ENCODE measurements at regions not wholly inside any gene's neighbourhood (a gene's known extent, or its start where the extent isn't known, plus 50 kb on each side); places are given as distances from the start of the nearest gene placed in this dataset.

DNA sequence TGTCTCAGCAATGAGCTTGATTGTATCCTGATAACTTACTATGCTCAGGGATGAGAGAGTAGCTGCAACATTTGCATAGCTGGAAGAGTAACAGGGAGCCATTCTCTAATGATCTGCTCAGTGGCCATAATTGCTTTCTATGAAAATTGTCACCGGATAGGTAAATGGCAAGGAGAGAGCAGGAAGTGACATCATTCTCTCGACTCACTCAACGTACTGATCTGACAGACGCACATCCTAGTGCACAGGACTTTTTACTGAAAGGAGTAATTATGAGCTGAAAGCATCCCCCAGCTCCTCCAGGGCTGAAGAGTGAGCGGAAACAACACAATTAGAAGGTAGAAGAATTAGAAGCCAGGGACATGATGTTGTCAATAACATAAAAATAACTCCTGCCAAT, 71.8 kb downstream of the IRX5 start:
- Histone ChIP-seq H3K9me3 (ENCODE audit: control insufficient read depth, insufficient read depth, low read length) (no peaks in the 10 kb centered on the region), H3K4me1 (ENCODE audit: control insufficient read depth, insufficient read depth, low read length) (no peaks in the 10 kb centered on the region), H3K36me3 (ENCODE audit: control insufficient read depth, insufficient read depth, low read length) (no peaks in the 10 kb centered on the region), H3K9ac (ENCODE audit: low read depth, low read length) (no peak overlapping the region), H3K4me3 (ENCODE audit: low read depth, low read length) (no peak overlapping the region), H3K27me3 (ENCODE audit: control insufficient read depth, insufficient read depth, low read length) (peaks cover 3% of the 10 kb centered on the region)

DNA sequence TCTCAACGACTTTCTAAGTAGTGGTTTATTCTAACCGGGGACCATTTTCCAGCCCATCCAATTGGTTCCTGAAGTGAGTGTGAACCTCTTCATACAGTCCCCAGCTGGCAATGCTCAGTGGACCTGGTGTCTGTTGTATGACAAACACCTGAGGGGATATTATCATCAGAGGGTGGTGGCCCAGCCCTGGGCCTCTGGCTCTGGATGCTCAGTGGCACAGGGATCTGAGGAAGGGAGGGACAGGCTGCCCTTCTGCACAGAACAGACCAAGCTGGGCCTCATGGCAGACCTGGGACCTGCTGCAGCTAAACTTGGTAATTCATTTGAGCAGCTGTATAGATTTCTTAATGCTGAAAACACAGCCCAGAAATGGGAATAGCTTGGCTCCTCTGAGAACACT, 72.6 kb downstream of the IRX5 start:
- H3K9me3 ChIP-seq (ENCODE audit: control insufficient read depth, insufficient read depth, low read length), result no peaks in the 10 kb centered on the region
- no peaks in the 10 kb centered on the region for H3K36me3 ChIP-seq (ENCODE audit: control insufficient read depth, insufficient read depth, low read length)
- H3K27me3 ChIP-seq (ENCODE audit: control insufficient read depth, insufficient read depth, low read length), result peaks cover 3% of the 10 kb centered on the region
- no peaks in the 10 kb centered on the region for H3K4me1 ChIP-seq (ENCODE audit: control insufficient read depth, insufficient read depth, low read length)
- H3K4me3 ChIP-seq (ENCODE audit: low read depth, low read length), result no peak overlapping the region
- no peak overlapping the region for H3K9ac ChIP-seq (ENCODE audit: low read depth, low read length)

DNA sequence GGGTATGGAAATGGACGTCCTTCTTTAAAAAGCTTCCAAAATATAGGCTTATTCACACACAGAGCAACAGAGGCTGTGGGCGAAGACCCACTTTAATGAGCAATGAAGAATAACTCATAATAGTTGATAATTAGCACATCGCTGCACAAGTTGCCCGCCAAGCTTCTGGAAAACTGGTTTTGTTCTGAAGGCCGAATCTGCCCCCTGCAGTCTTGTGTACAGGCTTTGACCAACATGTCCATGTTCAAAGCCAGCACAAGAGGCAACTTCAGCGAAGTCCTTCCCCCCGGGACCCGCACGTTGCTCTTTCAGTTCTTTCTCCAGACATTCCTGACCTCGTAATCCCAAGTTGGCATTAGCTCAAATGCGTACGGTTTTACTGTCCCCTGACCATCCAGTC, 73.3 kb downstream of the IRX5 start:
- Histone ChIP-seq H3K27me3 (ENCODE audit: control insufficient read depth, insufficient read depth, low read length) (peaks cover 3% of the 10 kb centered on the region), H3K9ac (ENCODE audit: low read depth, low read length) (no peak overlapping the region)

DNA sequence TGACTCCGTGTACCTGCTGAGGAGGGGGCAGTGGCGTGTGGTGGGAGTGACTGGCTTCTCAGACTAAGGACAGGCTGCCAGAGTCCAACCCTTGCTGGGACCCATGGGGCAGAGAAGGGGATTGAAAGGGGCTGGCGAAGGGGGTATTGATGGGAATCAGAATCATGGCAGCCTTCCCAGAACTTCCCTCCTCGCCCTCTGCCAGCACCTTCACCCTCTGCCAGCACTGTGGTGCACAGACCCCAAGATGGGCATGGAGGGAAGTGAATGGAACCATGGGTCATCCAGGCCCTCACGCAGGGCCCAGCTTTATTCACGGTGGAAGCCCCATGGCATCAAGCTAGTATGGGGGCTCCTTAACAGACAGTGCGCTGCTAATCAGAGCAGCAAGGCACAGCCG, 76.8 kb downstream of the IRX5 start:
- no peaks in the 10 kb centered on the region for H3K27me3 ChIP-seq (ENCODE audit: control insufficient read depth, insufficient read depth, low read length)
- no peaks in the 10 kb centered on the region for H3K36me3 ChIP-seq (ENCODE audit: control insufficient read depth, insufficient read depth, low read length)
- no peaks in the 10 kb centered on the region for H3K9me3 ChIP-seq (ENCODE audit: control insufficient read depth, insufficient read depth, low read length)
- no peaks in the 10 kb centered on the region for H3K4me1 ChIP-seq (ENCODE audit: control insufficient read depth, insufficient read depth, low read length)
- no peak overlapping the region for H3K9ac ChIP-seq (ENCODE audit: low read depth, low read length)
- H3K4me3 ChIP-seq (ENCODE audit: low read depth, low read length), result no peak overlapping the region

More for the DNA sequence above, 73.3 kb downstream of the IRX5 start:
- no peaks in the 10 kb centered on the region for H3K4me1 ChIP-seq (ENCODE audit: control insufficient read depth, insufficient read depth, low read length)
- no peaks in the 10 kb centered on the region for H3K9me3 ChIP-seq (ENCODE audit: control insufficient read depth, insufficient read depth, low read length)
- H3K4me3 ChIP-seq (ENCODE audit: low read depth, low read length), result no peak overlapping the region
- H3K36me3 ChIP-seq (ENCODE audit: control insufficient read depth, insufficient read depth, low read length), result no peaks in the 10 kb centered on the region

DNA sequence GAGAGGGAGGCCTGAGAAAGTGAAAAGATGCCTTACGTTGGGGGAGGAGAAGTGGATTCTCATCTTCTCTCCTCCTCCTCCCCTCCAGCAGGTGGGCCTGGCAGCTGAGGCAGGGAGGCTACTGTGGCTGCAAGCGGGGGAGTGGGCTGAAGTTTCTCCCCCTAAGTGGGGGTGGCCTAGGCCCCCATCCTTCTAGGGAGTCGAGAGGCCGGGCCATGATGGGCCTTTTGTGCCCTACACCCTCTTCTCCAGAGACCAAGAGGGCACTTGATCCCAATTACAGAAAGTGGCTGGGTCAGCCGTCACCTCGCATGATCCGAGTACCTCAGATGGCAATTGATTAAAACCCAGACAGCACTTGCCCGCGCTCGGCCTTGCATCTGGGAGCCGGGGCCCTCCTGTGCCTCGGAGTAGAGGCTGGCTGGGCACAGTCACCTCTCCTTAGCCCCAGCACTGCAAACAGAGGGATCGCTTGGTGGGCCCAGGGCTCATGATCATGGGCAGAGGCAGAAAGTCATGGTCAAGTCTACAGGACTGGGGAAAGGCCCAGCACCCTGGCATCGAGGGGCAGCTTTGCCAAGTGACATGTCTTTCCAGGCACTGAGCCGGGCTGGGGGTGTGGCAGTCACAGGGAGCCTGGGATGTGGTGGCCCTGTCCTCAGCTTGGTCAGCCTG, 78.3 kb downstream of the IRX5 start:
- Histone ChIP-seq H3K27me3 (ENCODE audit: control insufficient read depth, insufficient read depth, low read length) (no peaks in the 10 kb centered on the region), H3K9me3 (ENCODE audit: control insufficient read depth, insufficient read depth, low read length) (no peaks in the 10 kb centered on the region), H3K9ac (ENCODE audit: low read depth, low read length) (no peak overlapping the region), H3K36me3 (ENCODE audit: control insufficient read depth, insufficient read depth, low read length) (no peaks in the 10 kb centered on the region), H3K4me3 (ENCODE audit: low read depth, low read length) (no peak overlapping the region), H3K4me1 (ENCODE audit: control insufficient read depth, insufficient read depth, low read length) (no peaks in the 10 kb centered on the region)

DNA sequence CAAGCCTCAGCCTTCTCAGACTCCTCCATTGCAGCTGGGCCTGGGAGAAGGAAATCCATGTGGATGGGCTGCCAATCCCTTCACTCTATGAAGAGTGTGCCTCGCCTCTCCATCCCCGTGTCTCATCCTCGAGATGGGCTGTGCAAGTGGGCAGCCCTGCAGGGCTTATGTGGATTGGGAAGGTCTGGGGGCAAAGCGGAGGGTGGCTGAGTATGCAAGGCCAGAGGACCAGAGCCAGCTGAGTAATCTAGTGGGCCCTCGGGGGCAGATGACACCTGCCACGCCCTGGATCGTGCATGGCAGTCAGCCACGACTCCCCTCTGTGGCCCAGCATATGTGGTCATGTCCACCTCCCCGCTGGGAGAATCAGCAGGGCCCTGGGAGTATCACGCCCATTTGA, 78.9 kb downstream of the IRX5 start:
- no peaks in the 10 kb centered on the region for H3K27me3 ChIP-seq (ENCODE audit: control insufficient read depth, insufficient read depth, low read length)
- no peaks in the 10 kb centered on the region for H3K9me3 ChIP-seq (ENCODE audit: control insufficient read depth, insufficient read depth, low read length)
- no peak overlapping the region for H3K4me3 ChIP-seq (ENCODE audit: low read depth, low read length)
- H3K9ac ChIP-seq (ENCODE audit: low read depth, low read length), result no peak overlapping the region
- no peaks in the 10 kb centered on the region for H3K4me1 ChIP-seq (ENCODE audit: control insufficient read depth, insufficient read depth, low read length)
- H3K36me3 ChIP-seq (ENCODE audit: control insufficient read depth, insufficient read depth, low read length), result no peaks in the 10 kb centered on the region

DNA sequence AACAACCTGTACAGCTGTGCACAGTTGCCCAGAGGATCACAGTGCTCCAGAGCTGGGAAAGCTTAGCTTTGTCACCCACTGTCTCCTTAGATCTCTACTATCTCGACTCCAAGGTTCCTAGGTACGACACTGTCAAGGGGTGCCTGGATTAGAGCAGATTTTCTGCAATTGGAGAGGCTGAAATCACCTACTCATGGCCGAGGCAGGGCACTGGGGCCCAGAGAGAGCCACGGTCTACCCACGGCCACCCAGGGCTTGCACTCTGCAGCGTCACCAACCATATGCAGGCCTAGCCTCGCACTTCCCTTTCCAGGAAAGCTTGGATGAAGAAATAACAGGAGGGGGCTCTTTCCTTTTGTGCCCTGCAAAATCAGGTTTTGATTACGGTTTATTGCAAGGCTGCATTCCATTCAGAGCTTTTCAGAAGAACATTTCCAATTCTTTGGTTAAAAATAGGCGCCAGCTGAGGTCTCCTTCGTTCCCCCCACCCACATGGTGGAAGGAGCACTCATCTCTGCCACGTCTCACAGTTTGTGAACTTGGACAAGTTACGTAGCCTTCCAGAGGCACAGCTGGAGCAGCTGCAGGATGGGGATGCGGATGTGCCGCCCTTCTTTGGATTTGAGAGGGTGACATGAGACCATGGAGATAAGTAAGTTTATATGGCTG, 80.0 kb downstream of the IRX5 start:
- H3K4me3 ChIP-seq (ENCODE audit: low read depth, low read length), result no peak overlapping the region
- no peaks in the 10 kb centered on the region for H3K4me1 ChIP-seq (ENCODE audit: control insufficient read depth, insufficient read depth, low read length)
- H3K9ac ChIP-seq (ENCODE audit: low read depth, low read length), result no peak overlapping the region
- no peaks in the 10 kb centered on the region for H3K27me3 ChIP-seq (ENCODE audit: control insufficient read depth, insufficient read depth, low read length)
- no peaks in the 10 kb centered on the region for H3K9me3 ChIP-seq (ENCODE audit: control insufficient read depth, insufficient read depth, low read length)
- no peaks in the 10 kb centered on the region for H3K36me3 ChIP-seq (ENCODE audit: control insufficient read depth, insufficient read depth, low read length)

DNA sequence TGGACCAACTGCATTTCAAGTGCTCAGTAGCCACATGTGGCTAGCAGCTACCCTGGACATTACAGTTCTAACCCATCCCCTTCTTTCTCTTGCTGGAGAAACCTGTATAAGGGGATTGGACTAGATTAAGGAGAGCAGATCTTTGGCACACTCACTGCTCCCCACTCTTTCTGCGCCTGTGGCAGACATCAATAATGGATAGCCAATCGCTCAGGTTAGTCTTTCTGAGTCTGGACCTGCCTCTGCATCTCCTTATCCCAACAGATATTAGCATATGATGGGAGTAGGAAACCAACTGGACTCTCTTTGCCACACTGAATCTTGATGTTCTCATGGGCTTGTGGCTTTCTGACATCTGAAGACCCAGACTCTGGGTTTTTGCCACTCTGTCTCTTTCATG, 81.7 kb downstream of the IRX5 start:
- Histone ChIP-seq H3K9me3 (ENCODE audit: control insufficient read depth, insufficient read depth, low read length) (no peaks in the 10 kb centered on the region), H3K36me3 (ENCODE audit: control insufficient read depth, insufficient read depth, low read length) (no peaks in the 10 kb centered on the region), H3K4me1 (ENCODE audit: control insufficient read depth, insufficient read depth, low read length) (no peaks in the 10 kb centered on the region), H3K4me3 (ENCODE audit: low read depth, low read length) (no peak overlapping the region), H3K27me3 (ENCODE audit: control insufficient read depth, insufficient read depth, low read length) (no peaks in the 10 kb centered on the region), H3K9ac (ENCODE audit: low read depth, low read length) (no peak overlapping the region)

DNA sequence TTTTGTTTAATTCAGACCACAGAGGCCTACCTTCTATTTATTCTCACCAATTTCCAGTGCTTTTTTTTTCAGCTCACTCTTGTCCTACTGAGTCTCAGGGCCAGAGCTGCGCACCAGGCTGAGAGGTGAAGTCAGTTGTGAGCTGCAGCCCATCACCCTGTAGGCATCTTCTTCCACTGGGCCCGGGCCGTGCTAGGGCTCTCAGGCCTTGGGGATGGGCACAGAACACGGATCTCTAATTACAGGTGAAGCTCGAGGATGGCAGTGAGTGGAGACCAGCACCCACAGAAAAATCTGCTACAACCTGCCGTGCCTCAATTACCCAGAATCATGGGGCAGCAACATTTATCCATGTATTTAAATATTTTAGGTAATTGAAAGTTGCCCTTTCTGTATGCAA, 82.1 kb downstream of the IRX5 start:
- Histone ChIP-seq H3K4me1 (ENCODE audit: control insufficient read depth, insufficient read depth, low read length) (no peaks in the 10 kb centered on the region), H3K9me3 (ENCODE audit: control insufficient read depth, insufficient read depth, low read length) (no peaks in the 10 kb centered on the region), H3K27me3 (ENCODE audit: control insufficient read depth, insufficient read depth, low read length) (no peaks in the 10 kb centered on the region), H3K9ac (ENCODE audit: low read depth, low read length) (no peak overlapping the region), H3K4me3 (ENCODE audit: low read depth, low read length) (no peak overlapping the region), H3K36me3 (ENCODE audit: control insufficient read depth, insufficient read depth, low read length) (no peaks in the 10 kb centered on the region)

DNA sequence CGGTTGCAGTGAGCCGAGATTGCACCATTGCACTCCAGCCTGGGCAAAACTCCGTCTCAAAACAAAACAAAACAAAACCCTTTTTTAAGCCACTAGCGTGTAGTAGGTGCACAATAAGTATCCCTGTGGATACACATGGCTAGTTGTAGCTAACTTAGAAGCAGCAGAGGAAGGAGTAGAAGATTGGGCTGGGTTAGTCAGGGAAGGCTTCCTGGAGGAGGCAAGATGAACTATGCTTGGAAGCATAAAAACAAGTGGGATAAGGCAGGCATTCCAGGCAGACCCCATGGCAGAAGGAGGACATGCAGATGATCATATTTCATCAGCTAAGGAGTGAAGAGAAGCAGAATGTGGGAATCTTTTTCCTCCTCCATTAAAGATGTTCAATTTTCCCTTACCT, 83.4 kb downstream of the IRX5 start:
- no peaks in the 10 kb centered on the region for H3K4me1 ChIP-seq (ENCODE audit: control insufficient read depth, insufficient read depth, low read length)
- H3K27me3 ChIP-seq (ENCODE audit: control insufficient read depth, insufficient read depth, low read length), result no peaks in the 10 kb centered on the region
- no peaks in the 10 kb centered on the region for H3K36me3 ChIP-seq (ENCODE audit: control insufficient read depth, insufficient read depth, low read length)
- no peaks in the 10 kb centered on the region for H3K9me3 ChIP-seq (ENCODE audit: control insufficient read depth, insufficient read depth, low read length)
- no peak overlapping the region for H3K9ac ChIP-seq (ENCODE audit: low read depth, low read length)
- no peak overlapping the region for H3K4me3 ChIP-seq (ENCODE audit: low read depth, low read length)

DNA sequence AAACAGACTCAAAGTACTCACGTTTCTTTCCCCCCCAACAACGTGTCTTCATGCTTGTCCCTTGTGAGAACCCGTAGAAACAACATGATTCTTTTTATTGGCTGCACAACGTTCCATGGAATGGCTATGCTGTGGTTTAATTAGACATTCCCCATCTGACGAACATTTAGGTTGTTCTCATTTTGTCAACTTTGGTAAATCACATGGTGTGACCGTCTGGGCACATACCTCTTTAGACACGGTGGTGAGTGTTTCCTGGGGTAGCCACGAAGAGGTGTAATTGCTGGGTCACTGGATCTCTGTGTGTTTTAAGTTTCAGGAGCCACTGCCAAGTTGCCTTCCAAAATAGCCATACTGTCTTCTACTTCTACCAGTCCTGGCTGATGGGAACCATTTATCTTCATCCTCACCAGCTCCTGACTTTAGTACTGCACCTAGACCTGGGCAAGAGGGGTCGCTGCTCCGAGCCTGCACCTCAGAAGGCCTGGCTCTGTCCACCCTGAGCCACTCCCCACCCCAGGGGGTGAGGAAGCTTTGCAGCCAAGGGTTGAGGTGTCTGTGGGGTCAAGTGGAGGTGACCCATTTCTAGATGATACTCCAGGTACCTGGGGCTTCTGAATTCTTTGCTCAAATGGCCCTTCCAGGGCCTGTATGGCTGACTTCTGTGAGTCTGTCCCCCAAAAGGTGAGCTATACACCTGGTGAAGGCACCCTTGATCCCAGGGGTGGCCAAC, 84.7 kb downstream of the IRX5 start:
- H3K27me3 ChIP-seq (ENCODE audit: control insufficient read depth, insufficient read depth, low read length), result no peaks in the 10 kb centered on the region
- no peaks in the 10 kb centered on the region for H3K4me1 ChIP-seq (ENCODE audit: control insufficient read depth, insufficient read depth, low read length)
- H3K9ac ChIP-seq (ENCODE audit: low read depth, low read length), result no peak overlapping the region
- no peaks in the 10 kb centered on the region for H3K36me3 ChIP-seq (ENCODE audit: control insufficient read depth, insufficient read depth, low read length)
- no peak overlapping the region for H3K4me3 ChIP-seq (ENCODE audit: low read depth, low read length)
- H3K9me3 ChIP-seq (ENCODE audit: control insufficient read depth, insufficient read depth, low read length), result no peaks in the 10 kb centered on the region

DNA sequence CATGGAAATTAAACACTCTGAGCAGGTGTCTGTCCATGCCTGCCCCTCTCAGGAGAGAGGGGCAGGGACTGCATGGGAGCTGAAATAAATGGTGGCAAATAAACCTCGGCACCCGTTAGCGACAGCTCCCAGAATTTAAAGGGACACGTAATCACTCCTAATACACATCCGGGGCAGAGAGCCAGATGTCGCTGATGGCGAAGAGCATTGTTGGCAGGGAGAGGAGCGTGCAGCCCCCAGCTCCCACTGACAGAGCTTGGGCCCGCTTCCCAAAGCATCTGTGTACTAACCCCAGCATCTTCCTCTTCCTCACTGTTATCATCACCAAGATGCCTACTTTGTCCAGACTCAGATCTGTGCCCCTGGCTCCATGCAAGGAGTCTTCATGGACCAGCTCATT, 85.8 kb downstream of the IRX5 start:
- Histone ChIP-seq H3K9ac (ENCODE audit: low read depth, low read length) (no peak overlapping the region), H3K4me3 (ENCODE audit: low read depth, low read length) (no peak overlapping the region), H3K4me1 (ENCODE audit: control insufficient read depth, insufficient read depth, low read length) (no peaks in the 10 kb centered on the region), H3K27me3 (ENCODE audit: control insufficient read depth, insufficient read depth, low read length) (no peaks in the 10 kb centered on the region), H3K36me3 (ENCODE audit: control insufficient read depth, insufficient read depth, low read length) (no peaks in the 10 kb centered on the region), H3K9me3 (ENCODE audit: control insufficient read depth, insufficient read depth, low read length) (no peaks in the 10 kb centered on the region)

Data from iPS-15b (cell line).